K562 (cell line): ENCODE measurements at regions not wholly inside any gene's neighbourhood (a gene's known extent, or its start where the extent isn't known, plus 50 kb on each side); places are given as distances from the start of the nearest gene placed in this dataset.

Experiments
- ATAC-seq: fragments of 200-7000 bp; cut with Tn5 transposase; 3 replicates; pipeline ENCODE4 v1.9.1; 2020; ENCODE audit warnings: moderate library complexity
- BruUV-seq: library from RNA; stranded (reverse); fragments of 400-500 nt; replicated peaks from 2 replicates; lab custom pipeline; 2021; lab: Mats Ljungman, UMichigan
- CTCF ChIA-PET: fragments of 300-600 bp; formaldehyde crosslinking; extraction: SDS; loops from one replicate; lab custom pipeline; 2021; ENCODE audit warnings: low intra/inter-chr PET ratio; lab: Yijun Ruan, JAX
- POLR2A ChIA-PET: fragments of 300-600, 350-650 bp; sonication (Branson Sonifier 250); formaldehyde crosslinking; extraction: SDS; loops from one replicate; lab custom pipeline; 2021; ENCODE audit warnings: antibody characterized with exemption, inconsistent platforms; lab: Yijun Ruan, JAX
- DNase-seq, 4 experiments: peaks; one replicate each; pipeline versions ENCODE4 v3.0.0 to v3.0.0-alpha.2; 2011 to 2018; ENCODE audit warnings: low spot score in 3 of 4, mixed read lengths in 3 of 4; ENCODE audit errors: extremely low read depth in 1 of 4
- FAIRE-seq: peaks from 2 replicates; lab custom pipeline; 2011; peaks lifted over from hg19 to GRCh38; lab: Jason Lieb, UNC
- H2AFZ ChIP-seq: 2 replicates; pipeline ENCODE4 v1.6.0; 2011; ENCODE audit warnings: low read depth, low read length, control low read depth, inconsistent platforms
- H3K27ac ChIP-seq: fragments of 200-600 bp; 3 replicates; pipeline ENCODE4 v1.8.0; 2011; ENCODE audit warnings: low read depth, mild to moderate bottlenecking, control low read depth, inconsistent platforms, low read length, moderate library complexity, mixed read lengths; ENCODE audit errors: extremely low read depth
- H3K27me3 ChIP-seq, 2 experiments: fragments of 300-600 bp in 1 of 2; 2 replicates in 1 of 2; 3 replicates in 1 of 2; pipeline versions ENCODE4 v1.6.0 to v1.8.0; 2011; ENCODE audit warnings: inconsistent platforms in 2 of 2, low read length in 2 of 2, mild to moderate bottlenecking in 1 of 2, mixed read lengths in 1 of 2, moderate library complexity in 1 of 2; ENCODE audit not compliant: control insufficient read depth in 2 of 2, insufficient read depth in 2 of 2
- H3K36me3 ChIP-seq: fragments of 300-600 bp; 3 replicates; pipeline ENCODE4 v1.8.0; 2011; ENCODE audit warnings: mild to moderate bottlenecking, low read length, inconsistent platforms; ENCODE audit not compliant: control insufficient read depth, insufficient read depth
- H3K4me1 ChIP-seq, 2 experiments: fragments of 200-600 bp in 1 of 2; replicated peaks in 1 of 2; 2 replicates in 1 of 2; 3 replicates in 1 of 2; pipeline versions ENCODE4 v1.5.1 to v1.8.0; 2011; ENCODE audit warnings: inconsistent platforms in 2 of 2, low read length in 2 of 2, mild to moderate bottlenecking in 1 of 2, mixed read lengths in 1 of 2, moderate library complexity in 1 of 2; ENCODE audit not compliant: control insufficient read depth in 2 of 2, insufficient read depth in 2 of 2
- H3K4me2 ChIP-seq: 2 replicates; pipeline ENCODE4 v1.6.1; 2011; ENCODE audit warnings: low read length, control low read depth, inconsistent platforms, mixed read lengths; ENCODE audit not compliant: insufficient read depth
- H3K4me3 ChIP-seq: fragments of 200-600 bp; sonication (generic), shearing (Covaris generic); 2 replicates; pipeline ENCODE4 v1.5.1; 2016; ENCODE audit warnings: control low read depth, inconsistent platforms
- H3K79me2 ChIP-seq: fragments of 200-600 bp; 3 replicates; pipeline ENCODE4 v1.8.0; 2011; ENCODE audit warnings: low read length, inconsistent platforms; ENCODE audit not compliant: control insufficient read depth, insufficient read depth
- H3K9ac ChIP-seq, 2 experiments: 2 replicates each; pipeline versions ENCODE4 v1.6.0 to v1.6.1; 2011; ENCODE audit warnings: low read depth in 2 of 2, low read length in 2 of 2, control low read depth in 1 of 2, inconsistent platforms in 1 of 2, mild to moderate bottlenecking in 1 of 2, mixed read lengths in 1 of 2; ENCODE audit not compliant: insufficient read depth in 1 of 2
- H3K9me1 ChIP-seq: one replicate; pipeline ENCODE4 v1.6.0; 2011; ENCODE audit warnings: inconsistent platforms, mild to moderate bottlenecking, low read length, moderate library complexity; ENCODE audit not compliant: control insufficient read depth, insufficient read depth
- H3K9me3 ChIP-seq: replicated peaks from 2 replicates; pipeline ENCODE4 v1.5.1; 2011; ENCODE audit warnings: low read depth, low read length, inconsistent platforms; ENCODE audit not compliant: control insufficient read depth, insufficient read depth
- H4K20me1 ChIP-seq: replicated peaks from 2 replicates; pipeline ENCODE4 v1.6.1; 2011; ENCODE audit warnings: low read length, inconsistent platforms, mixed read lengths; ENCODE audit not compliant: control insufficient read depth, insufficient read depth
- ATF1 ChIP-seq, 2 experiments: fragments of 450-650 bp in 1 of 2; IDR thresholded peaks; 2 replicates each; pipeline ENCODE4 v1.6.1; 2016; ENCODE audit warnings: missing compliant biosample characterization in 1 of 2, missing genetic modification characterization in 1 of 2
- CGGBP1 ChIP-seq: fragments of 250-450 bp; sonication (Bioruptor Pico); IDR thresholded peaks from 2 replicates; pipeline ENCODE4 v1.9.0; 2021; ENCODE audit warnings: mild to moderate bottlenecking
- KDM2B ChIP-seq: fragments of 250-450 bp; sonication (Bioruptor Pico); IDR thresholded peaks from 2 replicates; pipeline ENCODE4 v1.8.0; 2021; ENCODE audit warnings: mild to moderate bottlenecking, moderate library complexity
- MBD2 ChIP-seq: sonication (generic); IDR thresholded peaks from 2 replicates; pipeline ENCODE4 v1.6.1; 2016; ENCODE audit warnings: low read depth, borderline replicate concordance
- PCBP2 ChIP-seq: fragments of 200-400 bp; formaldehyde crosslinking; IDR thresholded peaks from 2 replicates; pipeline ENCODE4 v1.6.1; 2018; ENCODE audit warnings: low read length, low read depth, mild to moderate bottlenecking, moderate library complexity; ENCODE audit not compliant: poor library complexity, severe bottlenecking
- SIN3A ChIP-seq, 2 experiments: fragments of 150-350 bp in 1 of 2; IDR thresholded peaks; 2 replicates each; pipeline ENCODE4 v1.6.1; 2011 to 2016; ENCODE audit warnings: borderline replicate concordance in 2 of 2, low read depth in 2 of 2, low read length in 2 of 2, mild to moderate bottlenecking in 2 of 2, moderate library complexity in 2 of 2; ENCODE audit not compliant: control insufficient read depth in 1 of 2
- SNRNP70 ChIP-seq: fragments of 200-400 bp; formaldehyde crosslinking; optimal IDR thresholded peaks from 2 replicates; pipeline ENCODE3; 2017; ENCODE audit warnings: low read depth, low read length
- ZBTB1 ChIP-seq: sonication (generic); formaldehyde crosslinking; IDR thresholded peaks from 2 replicates; pipeline ENCODE4 v1.8.1; 2023; ENCODE audit warnings: missing genetic modification reagents, low read depth, mild to moderate bottlenecking, borderline replicate concordance
- ZNF146 ChIP-seq: IDR thresholded peaks from one replicate; pipeline ENCODE4 v1.6.1; 2018; ENCODE audit warnings: missing compliant biosample characterization; ENCODE audit not compliant: unreplicated experiment
- ZNF184 ChIP-seq: sonication (generic); formaldehyde crosslinking; IDR thresholded peaks from 2 replicates; pipeline ENCODE4 v1.5.0; 2020; ENCODE audit warnings: missing genetic modification reagents
- WGBS: fragments of 100-300 bp; shearing (Covaris generic); methylation state at CpG from one replicate; pipeline ENCODE4 v1.1.6; 2016; ENCODE audit warnings: low coverage, mixed read lengths; ENCODE audit not compliant: insufficient coverage; ENCODE audit errors: missing lambda C conversion rate; 5-methylcytosine and 5-hydroxymethylcytosine counted together
- in situ Hi-C: fragments of 300-500 bp; cut with MboI; formaldehyde crosslinking; loops from 4 replicates; pipeline ENCODE4 v1.15.0; 2018; ENCODE audit warnings: inconsistent platforms, mixed read lengths
- intact Hi-C: fragments of 100-400 bp; cut with micrococcal nuclease; formaldehyde crosslinking; loops from 2 replicates; pipeline ENCODE4 v1.14.2; 2022
- TF ChIP-seq, protein P1 (sequence below), 2 experiments: fragments of 450-650 bp; IDR thresholded peaks; 2 replicates each; pipeline ENCODE4 v1.6.1; 2016; ENCODE audit warnings: mild to moderate bottlenecking in 2 of 2, borderline replicate concordance in 1 of 2, low read depth in 1 of 2, moderate library complexity in 1 of 2

DNA sequence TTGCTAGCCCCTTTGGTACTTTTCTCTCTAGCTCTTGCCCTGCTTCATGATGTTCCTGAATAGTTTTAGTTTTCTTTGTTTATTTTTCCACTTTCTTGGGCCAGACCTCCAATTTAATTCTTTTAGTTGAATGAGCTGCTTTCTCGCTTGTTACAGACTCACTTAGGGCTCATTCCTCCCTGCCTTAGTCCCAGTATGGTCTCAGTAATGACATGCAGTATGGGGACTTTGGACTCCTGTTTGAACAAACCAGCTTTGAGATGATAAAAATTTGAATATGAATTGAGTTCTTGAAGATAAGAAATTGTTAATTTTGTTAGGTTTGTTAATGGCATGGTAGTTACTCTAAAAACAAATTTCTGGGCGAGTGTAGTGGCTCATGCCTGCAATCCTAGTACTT, 284.8 kb upstream of the DMRT1 start (continued):
- TF ChIP-seq MBD2 = no peak
- TF ChIP-seq PCBP2 = no peak
- TF ChIP-seq SNRNP70 = no peak
- TF ChIP-seq CGGBP1 = no peak
- TF ChIP-seq SIN3A (IDR thresholded peaks at IDR 0.05; ENCODE audit: borderline replicate concordance in 2 of 2, control insufficient read depth in 1 of 2, low read depth in 2 of 2, low read length in 2 of 2) = no peak
- TF ChIP-seq ATF1 (CRISPR knock-in tag; IDR thresholded peaks at IDR 0.05) = no peak
- no peak for TF ChIP-seq ATF1 (tag; IDR thresholded peaks at IDR 0.05)
- TF ChIP-seq, all 486 proteins: peak for 0

DNA sequence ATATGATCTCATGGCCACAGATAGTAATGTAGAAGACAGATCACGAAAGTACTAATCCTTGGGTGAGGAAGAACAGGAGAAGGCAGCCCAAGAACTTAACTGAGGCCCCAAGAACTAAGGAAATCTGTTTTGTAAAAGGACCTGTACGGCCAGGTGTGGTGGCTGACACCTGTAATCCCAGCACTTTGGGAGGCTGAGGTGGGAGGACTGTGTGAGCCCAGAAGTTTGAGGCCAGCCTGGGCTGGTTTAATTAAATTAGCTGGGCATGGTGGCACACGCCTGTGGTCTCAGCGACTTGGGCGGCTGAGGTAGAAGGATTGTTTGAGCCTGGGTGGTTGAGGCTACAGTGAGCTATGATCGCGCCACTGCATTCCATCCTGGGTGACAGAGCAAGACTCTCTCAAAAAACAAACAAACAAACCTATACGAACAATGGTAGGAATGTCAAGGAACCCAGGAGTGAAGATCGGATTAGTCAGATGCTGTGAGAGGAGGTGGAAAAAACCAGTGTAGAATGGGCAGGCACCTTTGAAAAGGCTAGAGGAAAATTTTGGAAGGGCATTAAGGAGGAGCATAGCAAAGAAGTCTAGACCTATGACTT, 283.8 kb upstream of the DMRT1 start:
- ATAC-seq (no peak), DNase-seq (no peak), FAIRE-seq (no peak)
- in situ Hi-C loops (no loop called here), intact Hi-C loops (no loop called here)
- 0% methylated on average over 9 of the region's 9 CpGs for WGBS
- Histone ChIP-seq H4K20me1 (no peaks in the 10 kb centered on the region), H3K36me3 (no peaks in the 10 kb centered on the region), H3K27me3 (no peaks in the 10 kb centered on the region; a peak in 2 of 5 replicates), H3K4me1 (no peaks in the 10 kb centered on the region), H3K4me2 (no peak overlapping the region), H3K9me1 (no peaks in the 10 kb centered on the region), H3K4me3 (no peak overlapping the region), H3K27ac (no peak overlapping the region), H3K9ac (no peak overlapping the region), H3K79me2 (no peaks in the 10 kb centered on the region), H2AFZ (no peak overlapping the region), H3K9me3 (no peaks in the 10 kb centered on the region)
- BruUV-seq = no TSS peak
- POLR2A ChIA-PET = no interaction called here
- CTCF ChIA-PET = no interaction called here
- TF ChIP-seq ZBTB1 (CRISPR knock-in tag) (no peak), ZNF184 (no peak), KDM2B (CRISPR knock-in tag) (no peak), ZNF146 (no peak)
- TF ChIP-seq, protein P1, sequence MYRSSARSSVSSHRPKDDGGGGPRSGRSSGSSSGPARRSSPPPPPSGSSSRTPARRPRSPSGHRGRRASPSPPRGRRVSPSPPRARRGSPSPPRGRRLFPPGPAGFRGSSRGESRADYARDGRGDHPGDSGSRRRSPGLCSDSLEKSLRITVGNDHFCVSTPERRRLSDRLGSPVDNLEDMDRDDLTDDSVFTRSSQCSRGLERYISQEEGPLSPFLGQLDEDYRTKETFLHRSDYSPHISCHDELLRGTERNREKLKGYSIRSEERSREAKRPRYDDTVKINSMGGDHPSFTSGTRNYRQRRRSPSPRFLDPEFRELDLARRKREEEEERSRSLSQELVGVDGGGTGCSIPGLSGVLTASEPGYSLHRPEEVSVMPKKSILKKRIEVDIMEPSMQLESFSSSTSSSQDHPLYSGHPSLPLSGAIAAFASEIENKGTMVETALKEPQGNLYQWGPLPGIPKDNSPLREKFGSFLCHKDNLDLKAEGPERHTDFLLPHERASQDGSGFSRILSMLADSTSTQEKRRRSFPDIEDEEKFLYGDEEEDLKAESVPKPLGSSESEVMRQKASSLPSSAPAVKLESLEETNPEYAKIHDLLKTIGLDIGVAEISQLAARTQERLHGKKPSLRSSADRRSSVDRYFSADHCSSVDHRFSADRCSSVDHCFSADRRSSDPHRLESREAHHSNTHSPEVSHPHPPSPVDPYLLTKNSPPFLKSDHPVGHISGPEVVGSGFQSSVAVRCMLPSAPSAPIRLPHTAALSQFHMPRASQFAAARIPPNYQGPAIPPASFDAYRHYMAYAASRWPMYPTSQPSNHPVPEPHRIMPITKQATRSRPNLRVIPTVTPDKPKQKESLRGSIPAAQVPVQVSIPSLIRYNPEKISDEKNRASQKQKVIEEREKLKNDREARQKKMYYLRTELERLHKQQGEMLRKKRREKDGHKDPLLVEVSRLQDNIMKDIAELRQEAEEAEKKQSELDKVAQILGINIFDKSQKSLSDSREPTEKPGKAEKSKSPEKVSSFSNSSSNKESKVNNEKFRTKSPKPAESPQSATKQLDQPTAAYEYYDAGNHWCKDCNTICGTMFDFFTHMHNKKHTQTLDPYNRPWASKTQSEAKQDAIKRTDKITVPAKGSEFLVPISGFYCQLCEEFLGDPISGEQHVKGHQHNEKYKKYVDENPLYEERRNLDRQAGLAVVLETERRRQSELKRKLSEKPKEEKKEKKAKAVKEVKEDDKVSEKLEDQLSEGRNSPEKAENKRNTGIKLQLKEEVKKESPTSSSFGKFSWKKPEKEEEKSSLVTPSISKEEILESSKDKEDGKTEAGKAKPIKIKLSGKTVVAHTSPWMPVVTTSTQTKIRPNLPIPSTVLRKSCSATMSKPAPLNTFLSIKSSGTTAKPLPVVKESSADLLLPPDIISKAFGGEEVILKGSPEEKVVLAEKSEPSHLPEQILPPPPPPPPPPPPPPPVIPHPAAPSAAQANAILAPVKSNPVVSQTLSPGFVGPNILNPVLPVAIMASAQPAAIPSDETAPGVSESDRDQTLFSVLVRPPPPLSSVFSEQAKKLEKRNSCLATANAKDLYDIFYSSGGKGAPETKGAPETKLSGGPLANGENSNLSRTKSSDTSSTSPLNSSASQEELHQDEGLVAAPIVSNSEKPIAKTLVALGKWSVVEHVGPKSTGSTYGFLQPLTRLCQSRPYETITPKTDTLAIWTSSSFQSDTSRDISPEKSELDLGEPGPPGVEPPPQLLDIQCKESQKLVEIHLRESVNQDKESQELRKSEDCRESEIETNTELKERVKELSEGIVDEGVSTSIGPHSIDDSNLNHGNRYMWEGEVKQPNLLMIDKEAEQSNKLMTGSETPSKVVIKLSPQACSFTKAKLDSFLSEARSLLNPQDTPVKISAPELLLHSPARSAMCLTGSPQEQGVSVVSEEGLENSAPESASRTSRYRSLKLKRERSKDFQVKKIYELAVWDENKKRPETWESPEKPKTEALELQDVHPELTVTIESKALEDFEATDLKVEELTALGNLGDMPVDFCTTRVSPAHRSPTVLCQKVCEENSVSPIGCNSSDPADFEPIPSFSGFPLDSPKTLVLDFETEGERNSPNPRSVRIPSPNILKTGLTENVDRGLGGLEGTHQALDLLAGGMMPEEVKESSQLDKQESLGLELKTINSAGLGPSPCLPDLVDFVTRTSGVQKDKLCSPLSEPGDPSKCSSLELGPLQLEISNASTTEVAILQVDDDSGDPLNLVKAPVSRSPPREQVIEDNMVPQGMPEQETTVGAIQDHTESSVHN (IDR thresholded peaks at IDR 0.05; ENCODE audit: borderline replicate concordance in 1 of 2, low read depth in 1 of 2) = no peak
